CD14-positive monocyte (primary cell): ENCODE measurements at regions not wholly inside any gene's neighbourhood (a gene's known extent, or its start where the extent isn't known, plus 50 kb on each side); places are given as distances from the start of the nearest gene placed in this dataset.

ENCODE experiments used
- DNase-seq, 3 donors: peaks; one replicate each; pipeline ENCODE4 v3.0.0-alpha.2; 2011 to 2022
- H2AFZ ChIP-seq: 2 replicates; pipeline ENCODE4 v1.6.0; 2012; ENCODE audit warnings: mild to moderate bottlenecking, low read depth, low read length, inconsistent platforms; ENCODE audit not compliant: insufficient read depth, poor library complexity, severe bottlenecking
- H3K27ac ChIP-seq, 2 donors: 1 replicate in 1 of 2; 2 replicates in 1 of 2; pipeline ENCODE4 v1.5.1; 2012 to 2013; ENCODE audit warnings: low read length in 2 of 2, control low read depth in 1 of 2, inconsistent platforms in 1 of 2, low read depth in 1 of 2, mild to moderate bottlenecking in 1 of 2
- H3K27me3 ChIP-seq, 2 donors: one replicate each; pipeline versions ENCODE4 v1.6.0 to v1.6.1; 2011 to 2013; ENCODE audit warnings: low read length in 2 of 2; ENCODE audit not compliant: control insufficient read depth in 2 of 2, insufficient read depth in 2 of 2
- H3K36me3 ChIP-seq, 2 donors: replicated peaks in 1 of 2; 1 replicate in 1 of 2; 2 replicates in 1 of 2; pipeline versions ENCODE4 v1.5.1 to v1.6.1; 2012 to 2013; ENCODE audit warnings: low read length in 2 of 2, control low read depth in 1 of 2, inconsistent platforms in 1 of 2, mild to moderate bottlenecking in 1 of 2; ENCODE audit not compliant: insufficient read depth in 2 of 2, control insufficient read depth in 1 of 2
- H3K4me1 ChIP-seq, 2 donors: 1 replicate in 1 of 2; 2 replicates in 1 of 2; pipeline versions ENCODE4 v1.5.1 to v1.6.1; 2012 to 2013; ENCODE audit warnings: low read length in 2 of 2, control low read depth in 1 of 2, inconsistent platforms in 1 of 2, mild to moderate bottlenecking in 1 of 2, moderate library complexity in 1 of 2; ENCODE audit not compliant: insufficient read depth in 2 of 2, control insufficient read depth in 1 of 2
- H3K4me2 ChIP-seq: replicated peaks from 2 replicates; pipeline ENCODE3; 2012; ENCODE audit warnings: low read length, moderate library complexity, mild to moderate bottlenecking; ENCODE audit not compliant: poor library complexity, severe bottlenecking; ENCODE audit errors: extremely low read depth
- H3K4me3 ChIP-seq, 3 experiments: fragments of 200-600 bp in 1 of 3; sonication (generic) in 1 of 3; replicated peaks in 1 of 3; 1 replicate in 2 of 3; 2 replicates in 1 of 3; pipeline ENCODE4 v1.5.1; 2011 to 2013; ENCODE audit warnings: low read length in 3 of 3, mild to moderate bottlenecking in 3 of 3, control low read depth in 2 of 3, low read depth in 2 of 3, inconsistent platforms in 1 of 3, moderate library complexity in 1 of 3
- H3K79me2 ChIP-seq: 2 replicates; pipeline ENCODE4 v1.6.0; 2012; ENCODE audit warnings: mild to moderate bottlenecking, control low read depth, inconsistent platforms, low read length, moderate library complexity; ENCODE audit not compliant: insufficient read depth
- H3K9ac ChIP-seq: 2 replicates; pipeline ENCODE4 v1.6.0; 2017; ENCODE audit warnings: low read length, mild to moderate bottlenecking; ENCODE audit not compliant: insufficient read depth, poor library complexity, severe bottlenecking
- H3K9me3 ChIP-seq, 2 donors: replicated peaks in 1 of 2; 1 replicate in 1 of 2; 2 replicates in 1 of 2; pipeline versions ENCODE4 v1.5.1 to v1.6.1; 2012 to 2013; ENCODE audit warnings: low read length in 2 of 2, control low read depth in 1 of 2; ENCODE audit not compliant: control insufficient read depth in 1 of 2, insufficient read depth in 1 of 2
- H4K20me1 ChIP-seq: 2 replicates; pipeline ENCODE4 v1.6.0; 2012; ENCODE audit warnings: mild to moderate bottlenecking, low read length, control low read depth, moderate library complexity; ENCODE audit not compliant: insufficient read depth
- H3K27ac Mint-ChIP-seq, 7 donors: one replicate each; pipeline ENCODE4 v1.8.0; 2020; ENCODE audit warnings: mild to moderate bottlenecking in 7 of 7, mixed read lengths in 7 of 7, moderate library complexity in 6 of 7, inconsistent platforms in 2 of 7
- H3K27me3 Mint-ChIP-seq, 3 donors: one replicate each; pipeline ENCODE4 v1.8.0; 2021 to 2022; ENCODE audit warnings: low read depth in 3 of 3, mild to moderate bottlenecking in 3 of 3, mixed read lengths in 3 of 3, moderate library complexity in 3 of 3, inconsistent platforms in 1 of 3
- H3K36me3 Mint-ChIP-seq, 2 donors: one replicate each; pipeline ENCODE4 v1.8.0; 2020; ENCODE audit warnings: mixed read lengths in 2 of 2, inconsistent platforms in 1 of 2, mild to moderate bottlenecking in 1 of 2
- H3K4me1 Mint-ChIP-seq: one replicate; pipeline ENCODE4 v1.8.0; 2020; ENCODE audit warnings: mild to moderate bottlenecking, mixed read lengths
- H3K4me3 Mint-ChIP-seq, 2 donors: one replicate each; pipeline ENCODE4 v1.8.0; 2020; ENCODE audit warnings: mild to moderate bottlenecking in 2 of 2, mixed read lengths in 2 of 2, moderate library complexity in 1 of 2
- H3K9me3 Mint-ChIP-seq, 7 donors: one replicate each; pipeline ENCODE4 v1.8.0; 2020 to 2022; ENCODE audit warnings: mixed read lengths in 7 of 7, mild to moderate bottlenecking in 6 of 7, moderate library complexity in 6 of 7, inconsistent platforms in 2 of 7
- WGBS: methylation state at CpG from one replicate; pipeline ENCODE4 v1.1.5; 2013; ENCODE audit warnings: missing lambda C conversion rate; ENCODE audit not compliant: insufficient coverage; 5-methylcytosine and 5-hydroxymethylcytosine counted together
- intact Hi-C, 2 donors: fragments of 100-400 bp; cut with micrococcal nuclease; formaldehyde crosslinking; loops; one replicate each; pipeline versions ENCODE4 v1.15.0 to v1.15.1; 2023
- TF ChIP-seq, protein P1 (sequence below): fragments of 200-600 bp; IDR thresholded peaks from one replicate; pipeline ENCODE4 v1.8.0; 2022; ENCODE audit warnings: antibody characterized with exemption, mild to moderate bottlenecking

DNA sequence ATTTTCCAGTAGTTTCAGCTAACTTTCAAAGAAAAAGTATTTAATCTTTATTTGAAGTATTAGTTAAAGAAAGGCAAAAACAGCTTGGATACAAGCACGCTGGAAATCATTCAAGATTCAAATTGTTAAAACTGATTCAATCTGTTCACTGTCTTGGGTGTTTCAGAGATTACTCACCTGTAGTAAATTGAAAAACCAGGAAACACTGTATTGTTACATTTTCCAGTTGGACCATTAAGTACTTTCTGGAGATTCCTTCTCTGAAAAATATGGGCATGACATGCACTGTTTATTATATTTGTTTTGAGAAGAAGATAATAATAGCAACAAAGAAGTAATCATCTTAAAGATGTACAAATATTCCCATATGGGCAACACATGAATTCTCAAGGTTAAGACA lies 196.1 kb downstream of the UBE2E3 start:
- no peaks in the 10 kb centered on the region for H3K9me3 ChIP-seq
- H3K4me3 ChIP-seq: no peak overlapping the region
- H3K36me3 Mint-ChIP-seq: no peaks in the 10 kb centered on the region
- no peaks in the 10 kb centered on the region for H3K4me1 ChIP-seq
- intact Hi-C loops: no loop called here
- peaks cover 0 to 2% (median 0%) of the 10 kb centered on the region in 3 donors for H3K27me3 Mint-ChIP-seq
- no peaks in the 10 kb centered on the region for H3K36me3 ChIP-seq
- no peak overlapping the region for H3K27ac Mint-ChIP-seq
- H4K20me1 ChIP-seq: no peaks in the 10 kb centered on the region
- H3K9me3 Mint-ChIP-seq: peaks cover 0 to 4% (median 0%) of the 10 kb centered on the region in 7 donors
- no peak overlapping the region for H3K4me3 Mint-ChIP-seq
- H3K4me2 ChIP-seq: no peak overlapping the region
- H3K27ac ChIP-seq: no peak overlapping the region
- no peak for DNase-seq
- WGBS: no CpG with 5 or more reads among the region's 1 CpG
- TF ChIP-seq, protein P1, sequence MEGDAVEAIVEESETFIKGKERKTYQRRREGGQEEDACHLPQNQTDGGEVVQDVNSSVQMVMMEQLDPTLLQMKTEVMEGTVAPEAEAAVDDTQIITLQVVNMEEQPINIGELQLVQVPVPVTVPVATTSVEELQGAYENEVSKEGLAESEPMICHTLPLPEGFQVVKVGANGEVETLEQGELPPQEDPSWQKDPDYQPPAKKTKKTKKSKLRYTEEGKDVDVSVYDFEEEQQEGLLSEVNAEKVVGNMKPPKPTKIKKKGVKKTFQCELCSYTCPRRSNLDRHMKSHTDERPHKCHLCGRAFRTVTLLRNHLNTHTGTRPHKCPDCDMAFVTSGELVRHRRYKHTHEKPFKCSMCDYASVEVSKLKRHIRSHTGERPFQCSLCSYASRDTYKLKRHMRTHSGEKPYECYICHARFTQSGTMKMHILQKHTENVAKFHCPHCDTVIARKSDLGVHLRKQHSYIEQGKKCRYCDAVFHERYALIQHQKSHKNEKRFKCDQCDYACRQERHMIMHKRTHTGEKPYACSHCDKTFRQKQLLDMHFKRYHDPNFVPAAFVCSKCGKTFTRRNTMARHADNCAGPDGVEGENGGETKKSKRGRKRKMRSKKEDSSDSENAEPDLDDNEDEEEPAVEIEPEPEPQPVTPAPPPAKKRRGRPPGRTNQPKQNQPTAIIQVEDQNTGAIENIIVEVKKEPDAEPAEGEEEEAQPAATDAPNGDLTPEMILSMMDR: no peak
- H3K79me2 ChIP-seq: no peaks in the 10 kb centered on the region
- no peak overlapping the region for H2AFZ ChIP-seq
- no peak overlapping the region for H3K9ac ChIP-seq
- peaks cover 2% of the 10 kb centered on the region for H3K4me1 Mint-ChIP-seq
- H3K27me3 ChIP-seq: no peaks in the 10 kb centered on the region

- H3K4me1 Mint-ChIP-seq: peaks cover 2% of the 10 kb centered on the region
- intact Hi-C loops: no loop called here
These were observed 197.0 kb downstream of the UBE2E3 start for GRCh38 chr2:181177376-181177775.

More at GRCh38 chr2:181177376-181177775, 197.0 kb downstream of the UBE2E3 start:
- Mint-ChIP-seq H3K9me3 (peaks cover 0 to 4% (median 0%) of the 10 kb centered on the region in 7 donors), H3K4me3 (no peak overlapping the region), H3K27me3 (peaks cover 0 to 2% (median 0%) of the 10 kb centered on the region in 3 donors), H3K36me3 (no peaks in the 10 kb centered on the region), H3K27ac (no peak overlapping the region)
- no peak overlapping the region for H3K9ac ChIP-seq
- H3K9me3 ChIP-seq: no peaks in the 10 kb centered on the region
- no peaks in the 10 kb centered on the region for H3K36me3 ChIP-seq
- H3K27ac ChIP-seq: no peak overlapping the region
- no peak overlapping the region for H3K4me3 ChIP-seq
- DNase-seq: no peak
- H3K27me3 ChIP-seq: no peaks in the 10 kb centered on the region
- H4K20me1 ChIP-seq: no peaks in the 10 kb centered on the region
- H2AFZ ChIP-seq: no peak overlapping the region
- H3K4me1 ChIP-seq: no peaks in the 10 kb centered on the region
- no peaks in the 10 kb centered on the region for H3K79me2 ChIP-seq
- no peak overlapping the region for H3K4me2 ChIP-seq
- TF ChIP-seq, protein P1: no peak
